ENCODE measurements at regions not wholly inside any gene's neighbourhood (a gene's known extent, or its start where the extent isn't known, plus 50 kb on each side); places are given as distances from the start of the nearest gene placed in this dataset.

- DNase-seq (ENCODE audit: low spot score): no peak
These were observed 50.9 kb upstream of the PPFIA2 start for GRCh38 chr12:81809829-81810595.

- DNase-seq (ENCODE audit: low spot score): no peak
These were observed 50.1 kb upstream of the PPFIA2 start for GRCh38 chr12:81809113-81809777.
